ENCODE measurements at regions not wholly inside any gene's neighbourhood (a gene's known extent, or its start where the extent isn't known, plus 50 kb on each side); places are given as distances from the start of the nearest gene placed in this dataset.
A peak's percentile ranks its signal among the peaks of the same experiment; 100 is the strongest.
"Not testable (repeated sequence)": the region's sequence is repeated elsewhere in the genome, so short reads cannot be mapped to it uniquely, and the experiment has no call there.

GRCh38 chr1:215402147-215402546, 165.0 kb upstream of the KCTD3 start:
- DNase-seq, result no peak

- no peak for DNase-seq
These were observed 161.9 kb upstream of the KCTD3 start for GRCh38 chr1:215405211-215405610.

- no peak for DNase-seq
These were observed 160.2 kb upstream of the KCTD3 start for GRCh38 chr1:215406927-215407326.

GRCh38 chr1:215407575-215407974, 159.5 kb upstream of the KCTD3 start:
- DNase-seq, result peak; percentile 1

GRCh38 chr1:215409546-215409945, 157.6 kb upstream of the KCTD3 start:
- peak; percentile 48 for DNase-seq

- DNase-seq, result not testable (repeated sequence)
These were observed 151.6 kb upstream of the KCTD3 start for GRCh38 chr1:215415521-215415920.

- no peak for DNase-seq
These were observed 150.6 kb upstream of the KCTD3 start for GRCh38 chr1:215416497-215416896.

- DNase-seq, result no peak
These were observed 150.0 kb upstream of the KCTD3 start for GRCh38 chr1:215417122-215417521.

GRCh38 chr1:215418876-215419447, 148.1 kb upstream of the KCTD3 start:
- no peak for DNase-seq

GRCh38 chr1:215421744-215422143, 145.4 kb upstream of the KCTD3 start:
- DNase-seq, result no peak

- no peak for DNase-seq
These were observed 143.8 kb upstream of the KCTD3 start for GRCh38 chr1:215423288-215423687.

GRCh38 chr1:215425138-215425537, 142.0 kb upstream of the KCTD3 start:
- no peak for DNase-seq

GRCh38 chr1:215426101-215426500, 141.0 kb upstream of the KCTD3 start:
- no peak for DNase-seq

GRCh38 chr1:215432483-215433227, 134.4 kb upstream of the KCTD3 start:
- not testable (repeated sequence) for DNase-seq

- no peak for DNase-seq
These were observed 133.9 kb upstream of the KCTD3 start for GRCh38 chr1:215433237-215433636.

- DNase-seq, result no peak
These were observed 127.6 kb upstream of the KCTD3 start for GRCh38 chr1:215439549-215439948.

GRCh38 chr1:215444715-215445414, 122.2 kb upstream of the KCTD3 start:
- DNase-seq, result no peak

GRCh38 chr1:215448014-215448413, 119.1 kb upstream of the KCTD3 start:
- not testable (repeated sequence) for DNase-seq

- not testable (repeated sequence) for DNase-seq
These were observed 118.0 kb upstream of the KCTD3 start for GRCh38 chr1:215449147-215449546.

- no peak for DNase-seq
These were observed 113.7 kb upstream of the KCTD3 start for GRCh38 chr1:215453440-215453839.

- DNase-seq, result no peak
These were observed 109.9 kb upstream of the KCTD3 start for GRCh38 chr1:215457213-215457612.

GRCh38 chr1:215458104-215458503, 109.0 kb upstream of the KCTD3 start:
- no peak for DNase-seq

- DNase-seq, result no peak
These were observed 108.5 kb upstream of the KCTD3 start for GRCh38 chr1:215458562-215458961.

GRCh38 chr1:215459136-215459535, 108.0 kb upstream of the KCTD3 start:
- DNase-seq, result no peak
